ENCODE measurements at regions not wholly inside any gene's neighbourhood (a gene's known extent, or its start where the extent isn't known, plus 50 kb on each side); places are given as distances from the start of the nearest gene placed in this dataset.

DNA sequence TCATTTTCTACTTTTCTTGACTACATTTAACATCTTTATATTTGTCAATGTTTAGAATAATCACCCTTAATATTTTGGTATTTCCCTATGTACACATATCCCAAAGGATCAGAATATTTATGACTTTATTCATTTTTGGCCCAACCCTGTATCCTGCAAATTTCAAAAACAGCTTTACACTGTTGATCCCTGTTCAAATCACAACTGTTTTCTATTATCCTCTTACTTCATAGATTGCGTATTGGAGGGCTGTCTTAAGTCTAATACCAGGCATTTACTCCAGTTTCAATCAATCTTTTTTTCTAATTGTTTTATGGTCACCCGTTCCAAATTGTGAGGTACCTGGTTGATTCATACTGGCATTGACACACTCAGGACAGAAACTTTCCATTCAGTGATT lies 107.9 kb downstream of the RPL22L1 start:
- TF ChIP-seq, protein P1, sequence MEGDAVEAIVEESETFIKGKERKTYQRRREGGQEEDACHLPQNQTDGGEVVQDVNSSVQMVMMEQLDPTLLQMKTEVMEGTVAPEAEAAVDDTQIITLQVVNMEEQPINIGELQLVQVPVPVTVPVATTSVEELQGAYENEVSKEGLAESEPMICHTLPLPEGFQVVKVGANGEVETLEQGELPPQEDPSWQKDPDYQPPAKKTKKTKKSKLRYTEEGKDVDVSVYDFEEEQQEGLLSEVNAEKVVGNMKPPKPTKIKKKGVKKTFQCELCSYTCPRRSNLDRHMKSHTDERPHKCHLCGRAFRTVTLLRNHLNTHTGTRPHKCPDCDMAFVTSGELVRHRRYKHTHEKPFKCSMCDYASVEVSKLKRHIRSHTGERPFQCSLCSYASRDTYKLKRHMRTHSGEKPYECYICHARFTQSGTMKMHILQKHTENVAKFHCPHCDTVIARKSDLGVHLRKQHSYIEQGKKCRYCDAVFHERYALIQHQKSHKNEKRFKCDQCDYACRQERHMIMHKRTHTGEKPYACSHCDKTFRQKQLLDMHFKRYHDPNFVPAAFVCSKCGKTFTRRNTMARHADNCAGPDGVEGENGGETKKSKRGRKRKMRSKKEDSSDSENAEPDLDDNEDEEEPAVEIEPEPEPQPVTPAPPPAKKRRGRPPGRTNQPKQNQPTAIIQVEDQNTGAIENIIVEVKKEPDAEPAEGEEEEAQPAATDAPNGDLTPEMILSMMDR (conservative IDR thresholded peaks at IDR 0.05; ENCODE audit: low read length), result no peak
- no peak for TF ChIP-seq EZH2phosphoT487 (IDR thresholded peaks at IDR 0.05; ENCODE audit: borderline replicate concordance, low read depth, low read length)

All from OCI-LY7 (cell line).